Endothelial cell of umbilical vein (primary cell): ENCODE measurements at regions not wholly inside any gene's neighbourhood (a gene's known extent, or its start where the extent isn't known, plus 50 kb on each side); places are given as distances from the start of the nearest gene placed in this dataset.

ENCODE experiments used
- BruUV-seq: library from RNA; stranded (reverse); fragments of 400-500 nt; replicated peaks from 2 replicates; lab custom pipeline; 2021; lab: Mats Ljungman, UMichigan
- CTCF ChIA-PET: fragments of 300-600, 350-600 bp; sonication (Branson Sonifier 250); formaldehyde crosslinking; loops from one replicate; lab custom pipeline; 2021; ENCODE audit warnings: antibody characterized with exemption, inconsistent platforms; lab: Charles Lee
- POLR2A ChIA-PET: fragments of 300-600, 350-600 bp; sonication (Branson Sonifier 250); formaldehyde crosslinking; loops from one replicate; lab custom pipeline; 2021; ENCODE audit warnings: antibody characterized with exemption, inconsistent platforms; lab: Charles Lee
- DNase-seq: peaks from one replicate; pipeline ENCODE4 v3.0.0-alpha.2; 2011; ENCODE audit warnings: low read depth, low spot score
- FAIRE-seq: peaks from 2 replicates; lab custom pipeline; 2011; peaks lifted over from hg19 to GRCh38; lab: Jason Lieb, UNC
- H2AFZ ChIP-seq: 2 replicates; pipeline ENCODE4 v1.6.0; 2012; ENCODE audit warnings: low read depth, low read length, control low read depth, inconsistent platforms
- H3K27ac ChIP-seq: 2 replicates; pipeline ENCODE4 v1.5.1; 2011; ENCODE audit warnings: low read depth, mild to moderate bottlenecking, control low read depth, low read length, moderate library complexity; ENCODE audit not compliant: insufficient read depth
- H3K27me3 ChIP-seq, 2 experiments: 2 replicates each; pipeline versions ENCODE4 v1.6.0 to v1.6.1; 2011; ENCODE audit warnings: low read length in 2 of 2, mixed read lengths in 1 of 2; ENCODE audit not compliant: control insufficient read depth in 2 of 2, insufficient read depth in 2 of 2
- H3K36me3 ChIP-seq, 2 experiments: 2 replicates in 1 of 2; 3 replicates in 1 of 2; pipeline ENCODE4 v1.5.1; 2011; ENCODE audit warnings: low read length in 2 of 2, mild to moderate bottlenecking in 1 of 2, moderate library complexity in 1 of 2; ENCODE audit not compliant: control insufficient read depth in 2 of 2, insufficient read depth in 2 of 2; ENCODE audit errors: extremely low read depth in 1 of 2
- H3K4me1 ChIP-seq: 3 replicates; pipeline ENCODE4 v1.5.1; 2011; ENCODE audit warnings: mild to moderate bottlenecking, low read length; ENCODE audit not compliant: control insufficient read depth, insufficient read depth; ENCODE audit errors: extremely low read depth
- H3K4me2 ChIP-seq: 2 replicates; pipeline ENCODE4 v1.6.1; 2011; ENCODE audit warnings: low read length, control low read depth, mixed read lengths; ENCODE audit not compliant: insufficient read depth
- H3K4me3 ChIP-seq, 3 experiments: fragments of 200-600 bp in 1 of 3; sonication (generic), shearing (Covaris generic) in 1 of 3; replicated peaks in 1 of 3; 2 replicates each; pipeline ENCODE4 v1.5.1; 2011 to 2016; ENCODE audit warnings: control low read depth in 3 of 3, low read length in 3 of 3, mild to moderate bottlenecking in 2 of 3, inconsistent platforms in 1 of 3, low read depth in 1 of 3, moderate library complexity in 1 of 3; ENCODE audit not compliant: insufficient read depth in 1 of 3
- H3K79me2 ChIP-seq: 2 replicates; pipeline ENCODE4 v1.6.0; 2012; ENCODE audit warnings: low read length, inconsistent platforms; ENCODE audit not compliant: control insufficient read depth, insufficient read depth
- H3K9ac ChIP-seq: replicated peaks from 2 replicates; pipeline ENCODE3; 2011; ENCODE audit warnings: low read length, control low read depth; ENCODE audit not compliant: insufficient read depth; ENCODE audit errors: extremely low read depth
- H3K9me1 ChIP-seq: replicated peaks from 3 replicates; pipeline ENCODE4 v1.6.0; 2011; ENCODE audit warnings: mild to moderate bottlenecking, low read length; ENCODE audit not compliant: control insufficient read depth, insufficient read depth; ENCODE audit errors: extremely low read depth
- H3K9me3 ChIP-seq: replicated peaks from 2 replicates; pipeline ENCODE4 v1.5.1; 2012; ENCODE audit warnings: low read length, inconsistent platforms; ENCODE audit not compliant: control insufficient read depth, insufficient read depth
- H4K20me1 ChIP-seq: replicated peaks from 2 replicates; pipeline ENCODE3; 2011; ENCODE audit warnings: mild to moderate bottlenecking, low read length; ENCODE audit not compliant: control insufficient read depth, insufficient read depth; ENCODE audit errors: extremely low read depth
- CTCF ChIP-seq, 2 donors: IDR thresholded peaks; 1 replicate in 1 of 2; 2 replicates in 1 of 2; pipeline ENCODE4 v1.5.1; 2011; ENCODE audit warnings: low read length in 2 of 2, mild to moderate bottlenecking in 2 of 2, moderate library complexity in 2 of 2, control low read depth in 1 of 2, inconsistent platforms in 1 of 2, low read depth in 1 of 2; ENCODE audit not compliant: insufficient read depth in 1 of 2; ENCODE audit errors: extremely low read depth in 1 of 2
- EZH2 ChIP-seq: IDR thresholded peaks from 2 replicates; pipeline ENCODE4 v1.6.1; 2012; ENCODE audit warnings: borderline replicate concordance, low read depth, mild to moderate bottlenecking, moderate library complexity, low read length, inconsistent platforms; ENCODE audit not compliant: severe bottlenecking
- FOS ChIP-seq: IDR thresholded peaks from 2 replicates; pipeline ENCODE4 v1.6.1; 2011; ENCODE audit warnings: mild to moderate bottlenecking, low read length, moderate library complexity, borderline replicate concordance; ENCODE audit not compliant: insufficient read depth
- GATA2 ChIP-seq: IDR thresholded peaks from 2 replicates; pipeline ENCODE4 v1.7.0; 2011; ENCODE audit warnings: low read depth, mild to moderate bottlenecking, moderate library complexity, mixed read lengths, low read length; ENCODE audit not compliant: insufficient read length, insufficient read depth
- JUN ChIP-seq: IDR thresholded peaks from 2 replicates; pipeline ENCODE4 v1.6.1; 2011; ENCODE audit warnings: borderline replicate concordance, low read depth; ENCODE audit not compliant: insufficient read length, insufficient read depth
- MAX ChIP-seq: IDR thresholded peaks from 2 replicates; pipeline ENCODE4 v1.6.1; 2011; ENCODE audit not compliant: insufficient read depth, insufficient read length
- MYC ChIP-seq: IDR thresholded peaks from one replicate; pipeline ENCODE4 v1.6.1; 2011; ENCODE audit warnings: mild to moderate bottlenecking, low read depth, low read length
- POLR2A ChIP-seq: IDR thresholded peaks from 2 replicates; pipeline ENCODE4 v1.6.1; 2012; ENCODE audit warnings: low read depth, mild to moderate bottlenecking, control low read depth, low read length
- POLR2AphosphoS5 ChIP-seq: IDR thresholded peaks from 2 replicates; pipeline ENCODE4 v1.6.1; 2012; ENCODE audit warnings: low read depth, mild to moderate bottlenecking, control low read depth, low read length, moderate library complexity; ENCODE audit not compliant: insufficient read depth
- dilution Hi-C: fragments of 300-500 bp; cut with MboI; formaldehyde crosslinking; loops from one replicate; pipeline ENCODE4 v1.15.0; 2019; ENCODE audit warnings: low sequenced_read_pairs; ENCODE audit not compliant: extremely low pct_ligation_motif_present
- intact Hi-C: fragments of 100-400 bp; cut with micrococcal nuclease; formaldehyde crosslinking; loops from one replicate; pipeline ENCODE4 v1.10.0; 2022

DNA sequence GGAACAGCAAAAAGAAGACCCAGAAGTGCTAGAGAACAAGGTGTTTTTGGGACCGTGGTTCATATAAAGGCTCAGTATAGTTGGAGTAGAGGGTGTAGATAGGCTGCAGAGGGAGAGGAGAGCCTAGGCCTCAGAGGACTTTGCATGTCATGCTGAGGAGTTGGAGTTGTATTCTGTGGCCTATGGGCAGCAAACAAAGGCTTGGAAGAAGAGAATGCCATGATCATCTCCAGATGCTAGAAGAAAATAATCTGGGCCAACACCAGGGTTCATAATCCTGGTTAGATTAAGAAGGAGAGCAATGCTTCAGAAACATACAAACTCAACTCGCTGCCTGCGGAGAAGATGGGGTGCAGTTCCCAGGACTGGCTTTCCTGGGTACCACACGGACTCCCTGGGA lies 262.8 kb upstream of the USP24 start:
- CTCF ChIA-PET = interaction anchor here (0.9 to 5.5 kb wide), 12 partner anchors 51 to 1343 kb away, joined by 3 to 105 read pairs (median 12); partner anchors contain the start of gene PLPP3
- no TSS peak for BruUV-seq
- H3K4me1 ChIP-seq = peaks cover 19% of the 10 kb centered on the region
- no peak overlapping the region for H3K9ac ChIP-seq
- no peaks in the 10 kb centered on the region for H4K20me1 ChIP-seq
- dilution Hi-C loops (no loop called here), intact Hi-C loops (loop anchor here (1.0 to 5.0 kb wide), 5 partner anchors 103 to 1231 kb away; no protein-coding TSS in a partner anchor)
- no peak overlapping the region for H3K4me3 ChIP-seq
- no peak overlapping the region for H3K4me2 ChIP-seq
- H3K36me3 ChIP-seq = no peaks in the 10 kb centered on the region
- no peaks in the 10 kb centered on the region for H3K79me2 ChIP-seq
- no peaks in the 10 kb centered on the region for H3K9me3 ChIP-seq
- H2AFZ ChIP-seq = no peak overlapping the region
- H3K27ac ChIP-seq = no peak overlapping the region
- TF ChIP-seq POLR2A (no peak), JUN (no peak), POLR2AphosphoS5 (no peak), CTCF (IDR thresholded peaks at IDR 0.05; ENCODE audit: extremely low read depth in 1 of 2, insufficient read depth in 1 of 2, low read depth in 1 of 2, low read length in 2 of 2) (no peak), MYC (no peak), EZH2 (no peak), MAX (no peak), FOS (no peak), GATA2 (no peak)
- FAIRE-seq (no peak), DNase-seq (no peak)
- no peaks in the 10 kb centered on the region for H3K9me1 ChIP-seq
- no peaks in the 10 kb centered on the region for H3K27me3 ChIP-seq
- POLR2A ChIA-PET = no interaction called here
